ENCODE measurements at regions not wholly inside any gene's neighbourhood (a gene's known extent, or its start where the extent isn't known, plus 50 kb on each side); places are given as distances from the start of the nearest gene placed in this dataset.

GRCh38 chr4:3649491-3649890, 116.7 kb upstream of the ADRA2C start:
- TF ChIP-seq GATA2 (IDR thresholded peaks at IDR 0.05; ENCODE audit: low read depth, low read length) (no peak), GATA3 (IDR thresholded peaks at IDR 0.05; ENCODE audit: low read depth, low read length) (no peak)

Data from SH-SY5Y (cell line).